ENCODE measurements at regions not wholly inside any gene's neighbourhood (a gene's known extent, or its start where the extent isn't known, plus 50 kb on each side); places are given as distances from the start of the nearest gene placed in this dataset.

DNA sequence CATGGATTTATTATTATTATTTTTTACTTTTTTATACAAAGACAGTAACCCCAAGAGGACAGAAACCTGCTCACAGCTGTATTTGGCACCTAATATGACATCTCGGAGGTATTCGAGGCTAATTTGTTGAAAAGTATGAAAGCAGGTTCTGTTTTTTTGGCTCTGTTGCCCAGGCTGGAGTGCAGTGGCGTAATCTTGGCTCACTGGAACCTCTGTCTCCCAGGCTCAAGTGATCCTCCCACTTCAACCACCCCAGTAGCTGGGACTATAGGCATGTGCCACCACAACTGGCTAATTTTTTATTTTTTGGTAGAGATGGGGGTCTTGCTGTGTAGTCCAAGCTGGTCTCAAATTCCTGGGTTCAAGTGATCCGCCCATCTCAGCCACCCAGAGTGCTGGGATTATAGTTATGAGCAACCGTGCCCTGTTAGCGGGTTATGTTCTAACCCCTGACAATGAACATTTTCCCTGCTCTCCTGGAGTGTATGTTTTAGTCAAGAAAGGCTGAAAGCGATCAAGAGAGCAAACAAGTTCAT lies 53.7 kb upstream of the ZNF217 start:
- no peak for TF ChIP-seq POLR2A (IDR thresholded peaks at IDR 0.05)
- TF ChIP-seq, protein P1, sequence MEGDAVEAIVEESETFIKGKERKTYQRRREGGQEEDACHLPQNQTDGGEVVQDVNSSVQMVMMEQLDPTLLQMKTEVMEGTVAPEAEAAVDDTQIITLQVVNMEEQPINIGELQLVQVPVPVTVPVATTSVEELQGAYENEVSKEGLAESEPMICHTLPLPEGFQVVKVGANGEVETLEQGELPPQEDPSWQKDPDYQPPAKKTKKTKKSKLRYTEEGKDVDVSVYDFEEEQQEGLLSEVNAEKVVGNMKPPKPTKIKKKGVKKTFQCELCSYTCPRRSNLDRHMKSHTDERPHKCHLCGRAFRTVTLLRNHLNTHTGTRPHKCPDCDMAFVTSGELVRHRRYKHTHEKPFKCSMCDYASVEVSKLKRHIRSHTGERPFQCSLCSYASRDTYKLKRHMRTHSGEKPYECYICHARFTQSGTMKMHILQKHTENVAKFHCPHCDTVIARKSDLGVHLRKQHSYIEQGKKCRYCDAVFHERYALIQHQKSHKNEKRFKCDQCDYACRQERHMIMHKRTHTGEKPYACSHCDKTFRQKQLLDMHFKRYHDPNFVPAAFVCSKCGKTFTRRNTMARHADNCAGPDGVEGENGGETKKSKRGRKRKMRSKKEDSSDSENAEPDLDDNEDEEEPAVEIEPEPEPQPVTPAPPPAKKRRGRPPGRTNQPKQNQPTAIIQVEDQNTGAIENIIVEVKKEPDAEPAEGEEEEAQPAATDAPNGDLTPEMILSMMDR (IDR thresholded peaks at IDR 0.05), result no peak
- TF ChIP-seq EP300 (IDR thresholded peaks at IDR 0.05), result no peak
